HG02588 (cell line): ENCODE measurements at regions not wholly inside any gene's neighbourhood (a gene's known extent, or its start where the extent isn't known, plus 50 kb on each side); places are given as distances from the start of the nearest gene placed in this dataset.
A peak's percentile ranks its signal among the peaks of the same experiment; 100 is the strongest.

Source experiments
- ATAC-seq: cut with Tn5 transposase; IDR thresholded peaks from one replicate; pipeline ENCODE4 v1.9.1; 2021; ENCODE audit warnings: mild to moderate bottlenecking, moderate library complexity; ENCODE audit not compliant: unreplicated experiment

- no peak for ATAC-seq
Measured at GRCh38 chr2:207403141-207403540, 126.6 kb upstream of the CREB1 start.

GRCh38 chr2:207403950-207404349, 125.8 kb upstream of the CREB1 start:
- no peak for ATAC-seq

DNA sequence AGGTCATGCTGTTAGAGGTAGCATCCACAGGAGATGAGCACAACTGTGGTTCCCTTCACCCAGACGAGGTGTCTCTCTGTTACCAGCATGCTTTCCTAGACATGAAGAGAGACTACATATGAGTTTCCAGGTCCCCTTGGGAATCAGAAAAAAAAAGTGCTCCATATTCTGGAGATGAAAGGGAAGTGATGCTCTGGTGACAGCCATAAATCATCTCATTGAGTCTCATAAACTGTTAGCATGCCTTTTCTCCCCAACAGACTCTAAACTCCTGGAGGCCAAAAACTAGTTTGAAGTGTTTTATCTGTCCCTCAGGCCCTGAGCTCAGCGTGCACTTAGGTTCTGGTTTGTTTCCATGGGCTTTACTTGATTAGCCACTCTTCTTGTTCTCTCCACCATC, 124.6 kb upstream of the CREB1 start:
- ATAC-seq = no peak

GRCh38 chr2:207408086-207408794, 121.5 kb upstream of the CREB1 start:
- ATAC-seq = peak; percentile 97

DNA sequence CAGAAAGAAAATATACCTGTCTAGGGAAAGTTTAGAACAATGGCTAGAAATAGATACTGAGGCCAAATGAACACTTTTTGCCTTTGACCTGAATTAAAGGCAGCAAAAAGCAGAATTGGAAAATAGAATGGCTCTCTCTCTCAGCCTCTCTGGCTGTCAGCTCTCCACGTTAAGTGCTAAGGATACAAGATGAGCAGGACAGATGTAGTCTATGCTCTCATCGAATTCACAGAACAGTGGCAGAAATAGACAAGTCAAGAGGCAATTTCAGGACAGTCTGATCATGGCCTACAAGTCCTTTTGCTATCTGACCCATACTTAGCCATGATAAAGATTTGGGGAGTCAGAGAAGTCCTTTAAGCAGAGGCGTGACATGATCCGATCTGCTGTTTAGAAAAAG, 120.2 kb upstream of the CREB1 start:
- ATAC-seq = no peak

- ATAC-seq = no peak
Measured at GRCh38 chr2:207412787-207413310, 116.9 kb upstream of the CREB1 start.

- ATAC-seq = no peak
Measured at GRCh38 chr2:207413376-207413907, 116.3 kb upstream of the CREB1 start.

GRCh38 chr2:207416111-207416510, 113.7 kb upstream of the CREB1 start:
- ATAC-seq = no peak

GRCh38 chr2:207416900-207417299, 112.9 kb upstream of the CREB1 start:
- no peak for ATAC-seq

DNA sequence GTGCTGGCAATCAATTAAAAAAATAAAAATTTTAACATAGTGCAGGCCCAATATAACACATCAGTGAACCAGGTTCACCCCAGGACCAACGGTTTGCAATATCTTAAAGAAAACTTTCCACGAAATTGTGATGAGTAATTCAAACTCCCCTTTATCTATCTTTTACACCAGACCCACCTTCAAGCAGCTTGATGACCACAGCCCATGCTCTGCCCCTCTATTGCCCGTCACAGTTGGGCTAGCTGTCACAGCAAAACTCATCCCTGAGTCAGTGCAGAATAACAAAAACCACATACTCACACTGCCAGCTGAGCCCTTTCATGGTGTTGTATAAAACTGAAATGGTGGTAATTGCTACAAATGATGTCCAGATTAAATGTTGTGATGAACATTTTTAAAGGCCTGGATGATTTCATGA, 112.5 kb upstream of the CREB1 start:
- no peak for ATAC-seq

- no peak for ATAC-seq
Measured at GRCh38 chr2:207418419-207418818, 111.3 kb upstream of the CREB1 start.

GRCh38 chr2:207419331-207419730, 110.4 kb upstream of the CREB1 start:
- no peak for ATAC-seq

GRCh38 chr2:207421671-207422070, 108.1 kb upstream of the CREB1 start:
- no peak for ATAC-seq

GRCh38 chr2:207422380-207422779, 107.4 kb upstream of the CREB1 start:
- ATAC-seq = no peak

- ATAC-seq = peak; percentile 91
Measured at GRCh38 chr2:207423886-207424285, 105.9 kb upstream of the CREB1 start.

GRCh38 chr2:207427986-207428385, 101.8 kb upstream of the CREB1 start:
- no peak for ATAC-seq

DNA sequence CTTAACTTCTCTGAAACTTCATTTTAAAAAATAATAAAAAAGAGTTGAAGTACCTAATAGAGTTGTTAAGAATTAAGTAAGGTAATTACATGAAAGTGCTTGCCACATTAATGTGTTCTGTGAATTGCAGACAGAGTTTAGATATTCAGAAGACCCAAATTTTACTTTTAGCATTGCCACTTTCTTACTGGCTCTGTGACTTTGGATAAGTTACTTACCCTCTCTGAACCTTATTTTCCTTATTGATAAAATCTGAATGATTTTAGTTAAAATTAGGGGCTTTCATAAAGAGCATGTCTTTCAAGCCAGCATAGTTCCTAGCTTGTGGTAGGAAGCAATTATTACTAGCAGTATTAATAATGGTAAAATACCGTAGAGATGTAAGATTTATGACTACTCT, 101.2 kb upstream of the CREB1 start:
- no peak for ATAC-seq

DNA sequence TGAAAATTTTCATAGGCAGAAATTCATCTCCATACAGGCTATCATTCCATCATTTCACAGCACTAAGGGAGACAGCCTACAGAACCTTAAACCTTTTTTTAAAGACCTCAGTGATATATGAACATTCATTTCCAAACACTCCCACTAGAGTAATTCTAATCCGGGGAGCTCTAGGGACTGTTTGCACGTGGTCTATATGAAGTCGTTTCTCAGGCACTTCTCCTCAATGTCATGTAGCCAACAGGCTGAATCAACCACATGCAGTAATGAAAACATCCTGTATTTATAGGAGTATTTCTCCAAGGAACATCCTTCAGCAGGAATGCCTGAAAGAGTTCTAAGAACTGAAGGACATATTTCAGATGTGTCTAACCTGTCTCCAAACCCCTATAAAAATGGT, 97.3 kb upstream of the CREB1 start:
- no peak for ATAC-seq

DNA sequence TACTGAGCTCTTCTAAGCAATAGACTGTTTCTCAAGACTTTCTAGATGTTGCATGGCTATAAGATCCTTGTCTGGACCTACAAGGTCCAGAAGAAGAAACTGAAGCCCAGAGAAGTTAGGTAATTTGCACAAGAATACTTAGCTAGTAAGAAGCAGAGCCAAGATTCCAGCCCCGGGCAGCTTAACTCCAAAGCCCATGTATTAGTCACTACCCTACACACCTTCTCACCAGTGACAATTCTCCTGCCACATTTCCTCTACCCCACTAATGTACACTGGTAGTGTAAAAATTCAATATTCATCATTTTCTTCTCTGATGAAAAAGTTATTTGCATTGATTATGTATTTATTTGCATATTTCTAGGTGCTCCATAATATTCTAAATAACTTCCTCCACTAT, 95.5 kb upstream of the CREB1 start:
- no peak for ATAC-seq

DNA sequence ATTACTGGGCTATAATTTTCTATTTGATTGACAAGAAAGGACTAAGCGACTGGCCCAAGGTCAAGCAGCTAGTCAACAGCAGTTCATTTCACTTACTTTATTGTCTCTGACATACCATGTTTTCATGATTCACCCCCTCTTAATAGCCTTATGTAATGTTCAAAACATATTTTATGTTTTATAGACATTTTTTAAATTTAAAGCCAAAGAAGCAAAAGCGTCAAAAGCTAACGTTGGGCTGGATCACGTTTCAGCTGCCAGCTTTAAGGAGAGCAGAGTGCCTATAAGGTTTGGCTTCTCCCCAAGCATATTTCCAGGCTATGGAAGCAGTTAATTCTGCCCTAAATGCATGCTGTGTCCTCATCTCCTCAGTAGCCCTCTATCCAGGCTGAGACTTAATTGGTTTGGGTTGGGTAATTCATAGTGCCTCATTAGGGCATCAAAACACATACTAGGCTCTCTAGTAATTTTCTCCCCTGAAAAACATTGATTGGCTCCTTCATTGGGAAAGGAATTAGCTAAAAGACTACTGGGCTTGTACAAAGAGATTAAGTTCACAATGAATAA, 94.8 kb upstream of the CREB1 start:
- no peak for ATAC-seq

- no peak for ATAC-seq
Measured at GRCh38 chr2:207437136-207437523, 92.6 kb upstream of the CREB1 start.

DNA sequence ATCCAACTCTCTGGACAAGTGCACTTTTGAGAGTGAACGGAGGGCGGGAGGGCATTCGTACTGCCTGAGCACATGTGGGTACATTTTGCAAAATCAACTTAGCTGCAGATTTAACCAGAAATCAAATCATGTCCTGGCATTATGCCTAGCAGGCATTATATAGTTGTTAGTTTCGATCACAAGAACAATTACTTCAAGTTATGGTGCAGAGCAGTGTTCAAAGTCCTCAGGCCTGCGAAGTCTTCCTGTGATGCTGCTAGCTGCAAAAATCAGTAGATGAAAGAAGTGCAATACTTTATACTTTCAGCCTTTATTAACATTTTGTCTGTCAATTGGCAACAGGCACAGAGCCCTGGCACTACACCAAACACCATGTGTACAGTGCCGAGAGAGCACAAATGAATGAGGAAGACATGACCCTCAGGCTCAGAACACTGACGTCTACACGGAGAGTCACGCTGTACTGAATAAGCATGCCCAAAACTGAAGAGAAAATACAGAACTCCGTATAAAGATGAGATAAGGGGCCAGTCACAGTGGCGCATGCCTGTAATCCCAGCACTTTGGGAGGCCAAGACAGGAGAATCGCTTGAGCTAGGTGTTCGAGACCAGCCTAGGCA, 92.1 kb upstream of the CREB1 start:
- no peak for ATAC-seq
